Erythroblast (primary cell): ENCODE measurements at regions not wholly inside any gene's neighbourhood (a gene's known extent, or its start where the extent isn't known, plus 50 kb on each side); places are given as distances from the start of the nearest gene placed in this dataset.
"Not testable (repeated sequence)": the region's sequence is repeated elsewhere in the genome, so short reads cannot be mapped to it uniquely, and the experiment has no call there.

ENCODE experiments used
- DNase-seq, 2 experiments: peaks; one replicate each; lab custom pipeline; 2025; lab: John Stamatoyannopoulos, UW
- GATA1 ChIP-seq: IDR thresholded peaks from 2 replicates; pipeline ENCODE4 v1.6.1; 2011; ENCODE audit warnings: low read depth, mild to moderate bottlenecking, control low read depth, low read length, moderate library complexity
- POLR2A ChIP-seq: IDR thresholded peaks from 2 replicates; pipeline ENCODE4 v1.6.1; 2011; ENCODE audit warnings: mild to moderate bottlenecking, low read length

- TF ChIP-seq POLR2A = no peak
- no peak for TF ChIP-seq GATA1
- no peak for DNase-seq
Observed at GRCh38 chr6:135680964-135681913, 170.3 kb upstream of the PDE7B start.

DNA sequence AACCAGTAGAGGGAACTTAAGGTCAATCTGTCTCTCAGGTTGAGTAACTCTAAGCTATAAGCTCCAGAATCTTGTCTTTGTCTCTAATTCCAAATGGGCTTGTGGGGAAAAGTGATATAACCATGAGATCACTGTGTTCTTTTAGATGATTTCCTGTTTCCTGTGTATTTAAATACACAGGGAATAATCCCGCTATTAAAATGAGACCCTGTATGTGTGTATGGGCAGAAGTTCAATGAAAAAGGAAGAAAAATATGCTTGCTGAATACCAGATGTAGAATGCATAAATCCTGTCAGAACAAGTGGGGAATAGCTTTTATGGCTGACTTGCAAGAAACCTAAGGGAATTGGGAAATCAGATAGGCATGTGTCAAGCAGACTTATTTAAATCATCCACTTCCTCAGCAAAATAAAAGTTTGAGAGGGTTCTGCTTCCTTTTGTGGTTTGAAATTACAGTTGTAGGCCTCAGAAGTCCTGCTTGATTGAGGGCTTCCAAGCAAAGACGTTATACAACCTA, 164.7 kb upstream of the PDE7B start:
- TF ChIP-seq GATA1 = no peak
- no peak for TF ChIP-seq POLR2A

GRCh38 chr6:135688476-135688875, 163.0 kb upstream of the PDE7B start:
- DNase-seq = not testable (repeated sequence)

More for the DNA sequence above, 164.7 kb upstream of the PDE7B start:
- DNase-seq = no peak

DNA sequence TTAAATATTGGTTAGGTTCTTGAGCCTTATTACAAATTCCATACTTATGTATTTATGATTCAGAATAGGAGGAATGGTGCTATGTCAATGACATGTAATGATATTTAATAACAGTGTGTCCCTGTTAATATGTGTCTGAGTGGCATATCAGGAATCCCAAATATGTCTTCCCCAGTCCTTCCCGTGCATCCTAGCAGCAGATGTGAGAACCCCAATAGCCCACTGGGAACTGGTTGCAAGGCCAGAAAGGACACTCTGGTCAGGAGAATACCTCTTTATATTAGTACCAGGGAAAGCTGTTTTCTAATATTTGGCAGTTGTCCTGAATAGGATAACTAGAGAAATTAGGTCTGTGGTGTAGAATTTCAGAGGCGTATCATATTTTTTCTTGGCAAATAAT, 159.1 kb upstream of the PDE7B start:
- TF ChIP-seq GATA1 = no peak
- no peak for TF ChIP-seq POLR2A
- no peak for DNase-seq

- no peak for DNase-seq
- TF ChIP-seq POLR2A (no peak), GATA1 (no peak)
Observed at GRCh38 chr6:135693811-135694370, 157.6 kb upstream of the PDE7B start.

DNA sequence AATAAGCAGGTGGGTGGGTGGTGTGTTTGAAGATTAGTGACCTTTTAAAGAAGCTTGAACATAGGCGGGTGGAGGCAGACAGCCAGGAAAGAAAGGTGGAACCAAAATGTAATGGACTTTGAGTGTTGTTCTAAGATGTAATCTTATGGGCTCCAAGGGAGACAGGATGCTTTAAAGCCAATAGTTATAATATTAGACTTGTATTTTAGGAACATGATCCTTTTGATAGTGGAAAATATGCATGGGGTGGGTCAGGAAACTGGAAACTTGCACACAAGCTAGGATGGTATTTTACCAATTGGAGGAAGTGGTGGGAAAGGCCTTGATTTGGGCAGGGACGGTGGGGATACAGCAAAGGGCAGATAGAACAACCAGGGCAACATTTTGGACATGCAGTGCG, 151.8 kb upstream of the PDE7B start:
- DNase-seq = no peak
- TF ChIP-seq POLR2A (no peak), GATA1 (no peak)

GRCh38 chr6:135701426-135701825, 150.1 kb upstream of the PDE7B start:
- DNase-seq = no peak
- TF ChIP-seq POLR2A (no peak), GATA1 (no peak)

DNA sequence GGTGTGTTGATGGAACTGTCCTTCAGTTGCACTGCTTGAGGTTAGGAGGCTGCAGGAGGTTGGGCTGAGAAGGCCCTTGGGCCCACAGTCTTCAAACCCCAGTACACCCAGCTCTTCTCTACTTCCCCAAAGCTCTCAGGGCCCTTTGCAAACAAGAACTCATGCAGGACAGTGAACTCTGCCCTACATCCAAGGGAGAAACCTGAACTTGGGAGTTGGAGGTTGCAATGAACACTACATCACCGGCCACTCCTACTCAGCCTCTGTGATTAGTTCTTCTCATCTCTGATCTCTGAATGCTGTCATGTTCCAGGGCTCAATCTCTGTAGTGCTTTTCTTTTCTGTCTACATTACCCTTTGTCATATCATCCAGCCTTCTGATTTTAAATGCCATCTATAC, 148.5 kb upstream of the PDE7B start:
- DNase-seq = no peak
- TF ChIP-seq POLR2A = no peak
- TF ChIP-seq GATA1 = no peak

- TF ChIP-seq POLR2A = no peak
- TF ChIP-seq GATA1 = no peak
- no peak for DNase-seq
Observed at GRCh38 chr6:135703621-135704020, 147.9 kb upstream of the PDE7B start.

DNA sequence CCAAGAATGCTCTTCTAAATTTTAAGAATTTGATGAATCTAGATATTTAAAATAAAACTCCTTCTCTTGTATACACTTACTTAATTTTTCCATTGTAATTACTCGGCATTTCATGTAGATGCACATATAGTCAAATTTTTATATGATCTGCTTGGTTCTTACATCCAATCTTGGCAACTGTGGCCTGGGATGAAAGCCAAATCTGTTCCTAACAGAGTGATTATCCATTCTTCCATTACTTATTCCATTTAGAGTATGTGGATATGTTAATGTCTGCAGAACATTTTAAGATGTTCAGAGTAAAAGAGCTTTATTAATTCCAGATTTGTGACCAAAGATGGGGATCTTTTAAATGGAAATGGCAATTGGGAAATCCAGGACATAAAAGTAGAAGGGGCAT, 144.1 kb upstream of the PDE7B start:
- DNase-seq = no peak
- TF ChIP-seq POLR2A (no peak), GATA1 (no peak)

- no peak for DNase-seq
- TF ChIP-seq POLR2A (no peak), GATA1 (no peak)
Observed at GRCh38 chr6:135710042-135710441, 141.5 kb upstream of the PDE7B start.

GRCh38 chr6:135722190-135722589, 129.3 kb upstream of the PDE7B start:
- no peak for DNase-seq
- TF ChIP-seq POLR2A (no peak), GATA1 (no peak)

GRCh38 chr6:135722679-135723078, 128.8 kb upstream of the PDE7B start:
- DNase-seq = no peak
- TF ChIP-seq POLR2A = no peak
- no peak for TF ChIP-seq GATA1

GRCh38 chr6:135728589-135728988, 122.9 kb upstream of the PDE7B start:
- TF ChIP-seq GATA1 = no peak
- no peak for TF ChIP-seq POLR2A
- DNase-seq = no peak
